Transverse colon (tissue), 4 donors: ENCODE measurements at regions not wholly inside any gene's neighbourhood (a gene's known extent, or its start where the extent isn't known, plus 50 kb on each side); places are given as distances from the start of the nearest gene placed in this dataset.
"Not testable (repeated sequence)": the region's sequence is repeated elsewhere in the genome, so short reads cannot be mapped to it uniquely, and the experiment has no call there.

Experiments used
- DNase-seq: peaks from one replicate; pipeline ENCODE4 v3.0.0-alpha.2; 2019
- H3K27ac ChIP-seq, 4 donors: fragments of 200-600 bp; sonication (generic); 2 replicates each; pipeline ENCODE4 v1.5.1; 2016 to 2018; ENCODE audit warnings: inconsistent platforms in 4 of 4
- H3K27me3 ChIP-seq: fragments of 200-600 bp; sonication (generic); 2 replicates; pipeline ENCODE4 v1.5.1; 2017; ENCODE audit warnings: inconsistent platforms
- H3K36me3 ChIP-seq, 4 donors: fragments of 200-600 bp; sonication (generic); 2 replicates each; pipeline ENCODE4 v1.5.1; 2017 to 2019; ENCODE audit warnings: inconsistent platforms in 4 of 4
- H3K4me1 ChIP-seq, 4 donors: fragments of 200-600 bp; sonication (generic); 2 replicates each; pipeline ENCODE4 v1.5.1; 2017 to 2020; ENCODE audit warnings: inconsistent platforms in 4 of 4
- H3K4me3 ChIP-seq, 4 donors: fragments of 200-600 bp; sonication (generic); 1 replicate in 1 of 4; 2 replicates in 3 of 4; pipeline versions ENCODE4 v1.5.1 to v1.6.1; 2017 to 2019; ENCODE audit warnings: inconsistent platforms in 4 of 4
- H3K9me3 ChIP-seq, 2 donors: fragments of 200-600 bp; sonication (generic); 2 replicates each; pipeline ENCODE4 v1.5.1; 2017 to 2019; ENCODE audit warnings: inconsistent platforms in 2 of 2
- CTCF ChIP-seq, 5 experiments: fragments of 200-600 bp in 3 of 5; fragments of 450-650 bp in 2 of 5; sonication (generic) in 3 of 5; IDR thresholded peaks; 1 replicate in 2 of 5; 2 replicates in 3 of 5; pipeline ENCODE4 v1.5.1; 2016 to 2017; ENCODE audit warnings: antibody characterized with exemption in 5 of 5, inconsistent platforms in 3 of 5, mild to moderate bottlenecking in 2 of 5, moderate library complexity in 1 of 5
- EP300 ChIP-seq: sonication (generic); formaldehyde crosslinking; IDR thresholded peaks from one replicate; pipeline ENCODE4 v1.6.1; 2017; ENCODE audit warnings: antibody characterized with exemption, low read depth
- POLR2A ChIP-seq: fragments of 450-650 bp; IDR thresholded peaks from one replicate; pipeline ENCODE4 v1.6.1; 2016; ENCODE audit warnings: antibody characterized with exemption, mild to moderate bottlenecking, moderate library complexity
- POLR2AphosphoS5 ChIP-seq, 3 donors: sonication (generic); formaldehyde crosslinking; IDR thresholded peaks; one replicate each; pipeline ENCODE4 v1.6.1; 2016; ENCODE audit warnings: antibody characterized with exemption in 3 of 3
- WGBS, 2 donors: methylation state at CpG; one replicate each; pipeline ENCODE4 v1.1.5; 2018; ENCODE audit warnings: low coverage in 1 of 2; 5-methylcytosine and 5-hydroxymethylcytosine counted together
- in situ Hi-C, 4 donors: fragments of 200-750 bp; cut with MboI; loops; one replicate each; pipeline versions ENCODE4 v1.15.0 to v1.15.1; 2017; ENCODE audit warnings: low sequenced_read_pairs in 3 of 4, low pct_ligation_motif_present in 1 of 4, low pct_unique_long_range_greater_than_20kb in 1 of 4
- intact Hi-C: fragments of 100-400 bp; cut with DNase I; formaldehyde crosslinking; loops from one replicate; pipeline ENCODE4 v1.15.1; 2023; ENCODE audit warnings: low total_unique reads

DNA sequence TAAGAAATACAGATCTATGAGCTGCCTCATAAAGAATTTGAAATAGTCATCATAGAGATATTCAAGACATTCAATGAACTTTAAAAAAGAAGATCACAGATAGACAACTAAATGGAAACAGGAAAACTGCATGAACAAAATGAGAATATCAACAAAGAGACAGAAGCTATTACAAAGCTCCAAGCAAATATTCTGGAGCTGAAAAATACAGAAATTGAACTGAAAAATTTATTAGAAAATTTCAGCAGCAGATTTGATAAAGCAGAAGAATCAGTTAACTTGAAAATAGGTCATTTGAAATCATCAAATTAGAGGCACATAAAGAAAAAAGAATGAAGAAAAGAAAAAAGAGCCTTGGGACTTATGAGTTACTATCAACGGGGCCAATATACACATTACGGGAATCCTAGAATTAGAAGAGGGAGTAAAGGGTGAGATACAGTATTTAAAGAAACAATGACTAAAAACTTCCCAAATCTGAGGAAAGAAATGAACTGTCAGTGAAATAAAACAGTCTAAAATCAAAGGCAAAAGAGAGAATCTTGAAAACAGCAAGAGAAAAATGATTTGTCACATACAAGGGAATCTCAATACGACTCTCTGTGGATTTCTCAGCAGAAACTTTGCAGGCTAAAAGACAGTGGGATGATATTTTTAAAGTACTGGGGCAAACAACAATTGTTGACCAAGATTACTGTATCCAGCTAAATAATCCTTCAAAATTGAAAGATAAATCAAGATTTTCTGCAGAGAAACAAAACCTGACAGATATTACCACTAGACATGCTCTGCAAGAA lies 641.6 kb downstream of the ANKRD50 start:
- in situ Hi-C loops = no loop called here
- 85 to 91% methylated on average over 3 of the region's 3 CpGs for WGBS, 2 donors
- no peak overlapping the region for H3K27ac ChIP-seq
- DNase-seq = no peak
- intact Hi-C loops = no loop called here
- H3K27me3 ChIP-seq = no peaks in the 10 kb centered on the region
- peaks cover 18 to 21% of the 10 kb centered on the region in 2 donors for H3K9me3 ChIP-seq
- H3K4me3 ChIP-seq = no peak overlapping the region
- H3K36me3 ChIP-seq = no peaks in the 10 kb centered on the region
- TF ChIP-seq CTCF (IDR thresholded peaks at IDR 0.05) (no peak), POLR2A (no peak), POLR2AphosphoS5 (IDR thresholded peaks at IDR 0.05) (no peak), EP300 (no peak)
- H3K4me1 ChIP-seq = no peaks in the 10 kb centered on the region

DNA sequence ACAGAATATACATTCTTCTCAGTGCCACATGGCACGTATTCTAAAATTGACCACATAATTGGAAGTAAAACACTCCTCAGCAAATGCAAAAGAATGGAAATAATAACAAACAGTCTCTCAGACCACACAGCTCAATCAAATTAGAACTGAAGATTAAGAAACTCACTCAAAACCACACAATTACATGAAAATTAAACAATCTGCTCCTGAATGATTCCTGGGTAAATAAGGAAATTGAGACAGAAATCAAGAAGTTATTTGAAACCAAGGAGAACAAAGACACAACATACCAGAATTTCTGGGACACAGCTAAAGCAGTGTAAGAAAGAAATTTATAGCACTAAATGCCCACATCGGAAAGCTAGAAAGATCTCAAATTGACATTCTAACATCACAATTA lies 637.3 kb downstream of the ANKRD50 start:
- H3K4me1 ChIP-seq, in situ Hi-C loops, H3K36me3 ChIP-seq, H3K4me3 ChIP-seq, intact Hi-C loops, H3K27ac ChIP-seq, DNase-seq, H3K27me3 ChIP-seq: not testable (repeated sequence)
- H3K9me3 ChIP-seq = peaks cover 19 to 20% of the 10 kb centered on the region in 2 donors
- 78 to 82% methylated on average over 1 to 2 of the region's 2 CpGs for WGBS, 2 donors

- Histone ChIP-seq H3K9me3 (peaks cover 6 to 8% of the 10 kb centered on the region in 2 donors), H3K36me3 (no peaks in the 10 kb centered on the region), H3K27me3 (no peaks in the 10 kb centered on the region), H3K27ac (no peak overlapping the region), H3K4me1 (no peaks in the 10 kb centered on the region), H3K4me3 (no peak overlapping the region)
- intact Hi-C loops = no loop called here
- in situ Hi-C loops = no loop called here
- 69 to 78% methylated on average over 1 of the region's 1 CpG for whole genome bisulfite sequencing, 2 donors
- TF ChIP-seq POLR2A (no peak), POLR2AphosphoS5 (IDR thresholded peaks at IDR 0.05) (no peak), CTCF (IDR thresholded peaks at IDR 0.05) (no peak), EP300 (no peak)
- DNase-seq = no peak
Observed at GRCh38 chr4:124079174-124079780, 633.3 kb downstream of the ANKRD50 start.

GRCh38 chr4:124083711-124084110 lies 628.8 kb downstream of the ANKRD50 start:
- Histone ChIP-seq H3K27me3 (no peaks in the 10 kb centered on the region), H3K36me3 (no peaks in the 10 kb centered on the region), H3K4me1 (no peaks in the 10 kb centered on the region), H3K27ac (no peak overlapping the region), H3K4me3 (no peak overlapping the region), H3K9me3 (peaks cover 6 to 8% of the 10 kb centered on the region in 2 donors)
- TF ChIP-seq CTCF (IDR thresholded peaks at IDR 0.05) = no peak
- TF ChIP-seq POLR2AphosphoS5 (IDR thresholded peaks at IDR 0.05) = no peak
- TF ChIP-seq POLR2A = no peak
- TF ChIP-seq EP300 = no peak
- WGBS, 2 donors = 53 to 83% methylated on average over 2 to 4 of the region's 4 CpGs
- intact Hi-C loops = no loop called here
- DNase-seq = no peak
- in situ Hi-C loops = no loop called here
